Mammary epithelial cell (primary cell): ENCODE measurements at regions not wholly inside any gene's neighbourhood (a gene's known extent, or its start where the extent isn't known, plus 50 kb on each side); places are given as distances from the start of the nearest gene placed in this dataset.

Experiments used
- CTCF ChIP-seq, 2 donors: IDR thresholded peaks in 1 of 2; conservative IDR thresholded peaks in 1 of 2; 2 replicates each; pipeline ENCODE4 v1.5.1; 2011 to 2012; ENCODE audit warnings: inconsistent platforms in 2 of 2, low read length in 2 of 2, mild to moderate bottlenecking in 2 of 2, control low read depth in 1 of 2, low read depth in 1 of 2; ENCODE audit not compliant: insufficient read depth in 1 of 2; ENCODE audit errors: extremely low read depth in 1 of 2
- EZH2 ChIP-seq: IDR thresholded peaks from 2 replicates; pipeline ENCODE4 v1.6.1; 2012; ENCODE audit warnings: low read length, inconsistent platforms, borderline replicate concordance

- TF ChIP-seq CTCF (conservative IDR thresholded peaks at IDR 0.05 in 1 of 2, IDR thresholded peaks at IDR 0.05 in 1 of 2; ENCODE audit: extremely low read depth in 1 of 2, insufficient read depth in 1 of 2, low read depth in 1 of 2, low read length in 2 of 2) (no peak), EZH2 (no peak)
Measured at GRCh38 chr6:164108869-164109769, 694.6 kb downstream of the QKI start.
